ENCODE measurements at regions not wholly inside any gene's neighbourhood (a gene's known extent, or its start where the extent isn't known, plus 50 kb on each side); places are given as distances from the start of the nearest gene placed in this dataset.

DNA sequence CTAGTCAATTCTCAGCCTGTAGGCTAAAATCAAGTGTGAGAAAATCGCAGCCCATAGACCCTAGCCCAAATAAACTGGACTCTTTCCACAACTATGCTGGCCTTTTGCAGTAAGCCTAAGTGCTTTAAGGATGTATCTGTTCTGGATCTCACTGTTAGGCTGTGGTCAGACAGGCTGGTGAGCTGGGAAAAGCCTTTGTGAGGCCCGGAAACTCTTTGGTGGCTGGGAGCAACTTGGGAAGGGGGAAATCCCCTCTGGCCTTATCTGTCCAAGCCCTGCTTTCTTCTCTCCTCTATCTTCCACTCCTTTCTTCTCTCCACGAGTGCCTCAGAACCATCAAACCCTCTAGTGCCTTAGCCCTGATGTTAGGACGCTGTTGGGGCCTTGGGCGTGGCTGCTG lies 135.4 kb downstream of the LACC1 start:
- TF ChIP-seq, protein P1, sequence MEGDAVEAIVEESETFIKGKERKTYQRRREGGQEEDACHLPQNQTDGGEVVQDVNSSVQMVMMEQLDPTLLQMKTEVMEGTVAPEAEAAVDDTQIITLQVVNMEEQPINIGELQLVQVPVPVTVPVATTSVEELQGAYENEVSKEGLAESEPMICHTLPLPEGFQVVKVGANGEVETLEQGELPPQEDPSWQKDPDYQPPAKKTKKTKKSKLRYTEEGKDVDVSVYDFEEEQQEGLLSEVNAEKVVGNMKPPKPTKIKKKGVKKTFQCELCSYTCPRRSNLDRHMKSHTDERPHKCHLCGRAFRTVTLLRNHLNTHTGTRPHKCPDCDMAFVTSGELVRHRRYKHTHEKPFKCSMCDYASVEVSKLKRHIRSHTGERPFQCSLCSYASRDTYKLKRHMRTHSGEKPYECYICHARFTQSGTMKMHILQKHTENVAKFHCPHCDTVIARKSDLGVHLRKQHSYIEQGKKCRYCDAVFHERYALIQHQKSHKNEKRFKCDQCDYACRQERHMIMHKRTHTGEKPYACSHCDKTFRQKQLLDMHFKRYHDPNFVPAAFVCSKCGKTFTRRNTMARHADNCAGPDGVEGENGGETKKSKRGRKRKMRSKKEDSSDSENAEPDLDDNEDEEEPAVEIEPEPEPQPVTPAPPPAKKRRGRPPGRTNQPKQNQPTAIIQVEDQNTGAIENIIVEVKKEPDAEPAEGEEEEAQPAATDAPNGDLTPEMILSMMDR (conservative IDR thresholded peaks at IDR 0.05; ENCODE audit: low read length): no peak
- no peak for TF ChIP-seq EZH2phosphoT487 (IDR thresholded peaks at IDR 0.05; ENCODE audit: borderline replicate concordance, low read depth, low read length)

Measured in OCI-LY7 (cell line).